MCF 10A (cell line): ENCODE measurements at regions not wholly inside any gene's neighbourhood (a gene's known extent, or its start where the extent isn't known, plus 50 kb on each side); places are given as distances from the start of the nearest gene placed in this dataset.

Source experiments
- BruUV-seq: library from RNA; stranded (reverse); fragments of 400-500 nt; replicated peaks from 2 replicates; lab custom pipeline; 2021; lab: Mats Ljungman, UMichigan
- CTCF ChIA-PET: fragments of 300-600 bp; sonication (Branson Sonifier 250); formaldehyde crosslinking; extraction: SDS; loops from one replicate; lab custom pipeline; 2021; ENCODE audit warnings: antibody characterized with exemption, inconsistent platforms; lab: Yijun Ruan, JAX
- POLR2A ChIA-PET: fragments of 300-600, 350-650 bp; sonication (Branson Sonifier 250); formaldehyde crosslinking; extraction: SDS; loops from one replicate; lab custom pipeline; 2020; ENCODE audit warnings: antibody characterized with exemption, inconsistent platforms; lab: Yijun Ruan, JAX
- DNase-seq: peaks from one replicate; pipeline ENCODE4 v3.0.0-alpha.2; 2018; ENCODE audit not compliant: unreplicated experiment
- H3K27ac Mint-ChIP-seq: one replicate; pipeline ENCODE4 v1.8.0; 2022; ENCODE audit warnings: mild to moderate bottlenecking, low read depth, mixed read lengths; ENCODE audit not compliant: unreplicated experiment
- H3K27me3 Mint-ChIP-seq: one replicate; pipeline ENCODE4 v1.8.0; 2022; ENCODE audit warnings: mixed read lengths; ENCODE audit not compliant: insufficient read depth, unreplicated experiment
- H3K36me3 Mint-ChIP-seq: one replicate; pipeline ENCODE4 v1.8.0; 2022; ENCODE audit warnings: mild to moderate bottlenecking, moderate library complexity, mixed read lengths; ENCODE audit not compliant: insufficient read depth, unreplicated experiment
- H3K4me1 Mint-ChIP-seq: one replicate; pipeline ENCODE4 v1.8.0; 2022; ENCODE audit warnings: mixed read lengths; ENCODE audit not compliant: insufficient read depth, unreplicated experiment
- H3K4me3 Mint-ChIP-seq: one replicate; pipeline ENCODE4 v1.8.0; 2022; ENCODE audit warnings: mild to moderate bottlenecking, moderate library complexity, mixed read lengths; ENCODE audit not compliant: unreplicated experiment
- H3K9me3 Mint-ChIP-seq: one replicate; pipeline ENCODE4 v1.8.0; 2022; ENCODE audit warnings: mixed read lengths; ENCODE audit not compliant: unreplicated experiment
- CTCF ChIP-seq: fragments of 200-600 bp; IDR thresholded peaks from one replicate; pipeline ENCODE4 v1.8.0; 2022; ENCODE audit warnings: antibody characterized with exemption, mild to moderate bottlenecking; ENCODE audit not compliant: unreplicated experiment
- intact Hi-C: fragments of 100-400 bp; cut with micrococcal nuclease; formaldehyde crosslinking; loops from 2 replicates; pipeline ENCODE4 v1.14.1; 2022

GRCh38 chr5:53418409-53418808 is 62.0 kb upstream of the FST start:
- intact Hi-C loops, result loop anchor here (2.0 to 5.0 kb wide), 2 partner anchors 58 to 116 kb away; no protein-coding TSS in a partner anchor
- TF ChIP-seq CTCF, result no peak
- H3K27me3 Mint-ChIP-seq, result no peaks in the 10 kb centered on the region
- CTCF ChIA-PET, result interaction anchor here (0.7 to 0.9 kb wide), 2 partner anchors 156 to 791 kb away, joined by 3 to 6 read pairs; no protein-coding TSS in a partner anchor
- H3K27ac Mint-ChIP-seq, result peak overlapping the region; percentile 98
- POLR2A ChIA-PET, result interaction anchor here (0.8 to 1.4 kb wide), 4 partner anchors 12 to 129 kb away, joined by 3 to 4 read pairs (median 4); no protein-coding TSS in a partner anchor
- H3K36me3 Mint-ChIP-seq, result no peaks in the 10 kb centered on the region
- TSS peak; percentile 94 for BruUV-seq
- peaks cover 6% of the 10 kb centered on the region for H3K9me3 Mint-ChIP-seq
- H3K4me3 Mint-ChIP-seq, result peak overlapping the region; percentile 21
- no peak for DNase-seq
- H3K4me1 Mint-ChIP-seq, result peaks cover 25% of the 10 kb centered on the region

- Mint-ChIP-seq H3K27me3 (no peaks in the 10 kb centered on the region), H3K27ac (peak overlapping the region; percentile 98), H3K4me1 (peaks cover 28% of the 10 kb centered on the region), H3K4me3 (peak overlapping the region; percentile 21), H3K36me3 (no peaks in the 10 kb centered on the region), H3K9me3 (peaks cover 6% of the 10 kb centered on the region)
- BruUV-seq, result no TSS peak
- intact Hi-C loops, result loop anchor here (2.0 to 5.0 kb wide), 2 partner anchors 58 to 117 kb away; no protein-coding TSS in a partner anchor
- peak; percentile 85 for DNase-seq
- CTCF ChIA-PET, result interaction anchor here (0.7 to 0.9 kb wide), 2 partner anchors 156 to 291 kb away, joined by 3 to 6 read pairs; no protein-coding TSS in a partner anchor
- TF ChIP-seq CTCF, result no peak
- POLR2A ChIA-PET, result interaction anchor here (0.7 to 1.4 kb wide), 5 partner anchors 8 to 130 kb away, joined by 3 to 4 read pairs (median 4); no protein-coding TSS in a partner anchor
Observed at GRCh38 chr5:53418826-53419658, 61.4 kb upstream of the FST start.

- CTCF ChIA-PET, result interaction anchor here (0.6 to 1.2 kb wide), 5 partner anchors 8 to 251 kb away, joined by 3 to 4 read pairs (median 3); no protein-coding TSS in a partner anchor
- intact Hi-C loops, result no loop called here
- Mint-ChIP-seq H3K9me3 (peaks cover 6% of the 10 kb centered on the region), H3K27ac (no peak overlapping the region), H3K36me3 (no peaks in the 10 kb centered on the region), H3K27me3 (no peaks in the 10 kb centered on the region), H3K4me1 (peaks cover 40% of the 10 kb centered on the region), H3K4me3 (no peak overlapping the region)
- DNase-seq, result no peak
- no peak for TF ChIP-seq CTCF
- BruUV-seq, result no TSS peak
- POLR2A ChIA-PET, result interaction anchor here (0.9 kb wide), 2 partner anchors 53 to 88 kb away, joined by 3 read pairs; no protein-coding TSS in a partner anchor
Observed at GRCh38 chr5:53422539-53422938, 57.9 kb upstream of the FST start.

- Mint-ChIP-seq H3K36me3 (no peaks in the 10 kb centered on the region), H3K27ac (peak overlapping the region; percentile 18), H3K9me3 (peaks cover 6% of the 10 kb centered on the region), H3K27me3 (no peaks in the 10 kb centered on the region), H3K4me3 (no peak overlapping the region), H3K4me1 (peaks cover 33% of the 10 kb centered on the region)
- TF ChIP-seq CTCF, result no peak
- DNase-seq, result no peak
- ChIA-PET CTCF (no interaction called here), POLR2A (no interaction called here)
- intact Hi-C loops, result no loop called here
- no TSS peak for BruUV-seq
Observed at GRCh38 chr5:53423724-53424123, 56.7 kb upstream of the FST start.
